Adrenal gland (tissue), 5 donors: ENCODE measurements at regions not wholly inside any gene's neighbourhood (a gene's known extent, or its start where the extent isn't known, plus 50 kb on each side); places are given as distances from the start of the nearest gene placed in this dataset.

Experiments
- POLR2A ChIP-seq, 2 donors: fragments of 450-650 bp; IDR thresholded peaks; one replicate each; pipeline ENCODE4 v1.6.1; 2017; ENCODE audit warnings: antibody characterized with exemption in 2 of 2, mild to moderate bottlenecking in 2 of 2, moderate library complexity in 1 of 2
- TF ChIP-seq, protein P1 (sequence below), 6 experiments: fragments of 450-650 bp in 4 of 6; fragments of 200-600 bp in 2 of 6; sonication (generic) in 1 of 6; IDR thresholded peaks; 1 replicate in 5 of 6; 2 replicates in 1 of 6; pipeline versions ENCODE4 v1.5.1 to v1.8.0; 2016 to 2021; ENCODE audit warnings: antibody characterized with exemption in 6 of 6, mild to moderate bottlenecking in 2 of 6, moderate library complexity in 1 of 6
- donor health status: DM: no; HTN: no; CAD: no.

DNA sequence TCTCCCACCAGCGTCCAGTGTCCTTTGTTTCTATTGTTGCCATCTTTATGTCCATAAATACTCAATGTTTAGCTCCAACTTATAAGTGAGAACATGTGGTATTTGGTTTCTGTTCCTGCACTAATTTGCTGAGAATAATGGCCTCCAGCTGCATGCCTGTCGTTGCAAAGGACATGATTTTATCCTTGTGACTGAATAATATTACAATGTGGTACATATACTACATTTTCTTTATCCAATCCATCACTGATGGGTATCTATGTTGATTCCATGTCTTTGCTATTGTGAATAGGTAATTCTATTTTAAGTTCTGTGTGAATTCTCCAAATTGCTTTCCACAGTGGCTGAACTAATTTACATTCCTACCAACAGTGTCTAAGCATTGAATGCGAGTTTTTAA lies 578.6 kb upstream of the CA10 start:
- TF ChIP-seq, protein P1, sequence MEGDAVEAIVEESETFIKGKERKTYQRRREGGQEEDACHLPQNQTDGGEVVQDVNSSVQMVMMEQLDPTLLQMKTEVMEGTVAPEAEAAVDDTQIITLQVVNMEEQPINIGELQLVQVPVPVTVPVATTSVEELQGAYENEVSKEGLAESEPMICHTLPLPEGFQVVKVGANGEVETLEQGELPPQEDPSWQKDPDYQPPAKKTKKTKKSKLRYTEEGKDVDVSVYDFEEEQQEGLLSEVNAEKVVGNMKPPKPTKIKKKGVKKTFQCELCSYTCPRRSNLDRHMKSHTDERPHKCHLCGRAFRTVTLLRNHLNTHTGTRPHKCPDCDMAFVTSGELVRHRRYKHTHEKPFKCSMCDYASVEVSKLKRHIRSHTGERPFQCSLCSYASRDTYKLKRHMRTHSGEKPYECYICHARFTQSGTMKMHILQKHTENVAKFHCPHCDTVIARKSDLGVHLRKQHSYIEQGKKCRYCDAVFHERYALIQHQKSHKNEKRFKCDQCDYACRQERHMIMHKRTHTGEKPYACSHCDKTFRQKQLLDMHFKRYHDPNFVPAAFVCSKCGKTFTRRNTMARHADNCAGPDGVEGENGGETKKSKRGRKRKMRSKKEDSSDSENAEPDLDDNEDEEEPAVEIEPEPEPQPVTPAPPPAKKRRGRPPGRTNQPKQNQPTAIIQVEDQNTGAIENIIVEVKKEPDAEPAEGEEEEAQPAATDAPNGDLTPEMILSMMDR (IDR thresholded peaks at IDR 0.05) = no peak
- no peak for TF ChIP-seq POLR2A (IDR thresholded peaks at IDR 0.05)
